NCI-H460 (cell line): ENCODE measurements at regions not wholly inside any gene's neighbourhood (a gene's known extent, or its start where the extent isn't known, plus 50 kb on each side); places are given as distances from the start of the nearest gene placed in this dataset.
"Not testable (repeated sequence)": the region's sequence is repeated elsewhere in the genome, so short reads cannot be mapped to it uniquely, and the experiment has no call there.

Source experiments
- DNase-seq: peaks from one replicate; pipeline ENCODE4 v3.0.0-alpha.2; 2016; ENCODE audit warnings: low read depth; ENCODE audit errors: extremely low read depth

GRCh38 chr15:53923741-53924140 is 54.5 kb upstream of the UNC13C start:
- not testable (repeated sequence) for DNase-seq

- DNase-seq: no peak
Observed at GRCh38 chr15:53918180-53919079, 59.8 kb upstream of the UNC13C start.

GRCh38 chr15:53917109-53917508 is 61.1 kb upstream of the UNC13C start:
- no peak for DNase-seq

GRCh38 chr15:53911431-53911830 is 66.8 kb upstream of the UNC13C start:
- DNase-seq: no peak

- no peak for DNase-seq
Observed at GRCh38 chr15:53910852-53911251, 67.4 kb upstream of the UNC13C start.

GRCh38 chr15:53910236-53910849 is 67.9 kb upstream of the UNC13C start:
- no peak for DNase-seq

GRCh38 chr15:53903129-53903528 is 75.1 kb upstream of the UNC13C start:
- DNase-seq: no peak

- not testable (repeated sequence) for DNase-seq
Observed at GRCh38 chr15:53893468-53893867, 84.8 kb upstream of the UNC13C start.

GRCh38 chr15:53891862-53892261 is 86.4 kb upstream of the UNC13C start:
- not testable (repeated sequence) for DNase-seq

GRCh38 chr15:53884441-53884840 is 93.8 kb upstream of the UNC13C start:
- DNase-seq: no peak

GRCh38 chr15:53882311-53882710 is 95.9 kb upstream of the UNC13C start:
- no peak for DNase-seq

GRCh38 chr15:53880357-53880756 is 97.9 kb upstream of the UNC13C start:
- DNase-seq: no peak

GRCh38 chr15:53875711-53876110 is 102.5 kb upstream of the UNC13C start:
- DNase-seq: no peak

GRCh38 chr15:53875139-53875538 is 103.1 kb upstream of the UNC13C start:
- DNase-seq: no peak

GRCh38 chr15:53872410-53872809 is 105.8 kb upstream of the UNC13C start:
- DNase-seq: no peak

- no peak for DNase-seq
Observed at GRCh38 chr15:53869806-53870073, 108.5 kb upstream of the UNC13C start.

GRCh38 chr15:53869044-53869805 is 109.0 kb upstream of the UNC13C start:
- DNase-seq: peak; percentile 21

GRCh38 chr15:53862386-53862785 is 102.9 kb upstream of the WDR72 start:
- no peak for DNase-seq

GRCh38 chr15:53861792-53862191 is 102.3 kb upstream of the WDR72 start:
- no peak for DNase-seq

GRCh38 chr15:53851110-53851848 is 91.8 kb upstream of the WDR72 start:
- DNase-seq: no peak

- no peak for DNase-seq
Observed at GRCh38 chr15:53847745-53848144, 88.3 kb upstream of the WDR72 start.
